IMR-90 (cell line): ENCODE measurements at regions not wholly inside any gene's neighbourhood (a gene's known extent, or its start where the extent isn't known, plus 50 kb on each side); places are given as distances from the start of the nearest gene placed in this dataset.
A peak's percentile ranks its signal among the peaks of the same experiment; 100 is the strongest.

Experiments
- ATAC-seq: fragments of 200-7000 bp; cut with Tn5 transposase; 2 replicates; pipeline ENCODE4 v1.9.1; 2020; ENCODE audit warnings: low read depth, mild to moderate bottlenecking, moderate library complexity
- BruUV-seq: library from RNA; stranded (reverse); fragments of 400-500 nt; replicated peaks from 2 replicates; lab custom pipeline; 2021; lab: Mats Ljungman, UMichigan
- CTCF ChIA-PET: fragments of 300-600 bp; formaldehyde crosslinking; extraction: SDS; loops from one replicate; lab custom pipeline; 2021; ENCODE audit warnings: antibody characterized with exemption; lab: Yijun Ruan, JAX
- POLR2A ChIA-PET: fragments of 300-600 bp; sonication (Branson Sonifier 250); formaldehyde crosslinking; loops from one replicate; lab custom pipeline; 2022; ENCODE audit warnings: antibody characterized with exemption; ENCODE audit not compliant: unreplicated experiment; lab: Charles Lee
- DNase-seq: peaks from one replicate; pipeline ENCODE4 v3.0.0; 2013
- H2AFZ ChIP-seq: replicated peaks from 2 replicates; pipeline ENCODE3; 2013; ENCODE audit warnings: low read length, mild to moderate bottlenecking; ENCODE audit not compliant: poor library complexity
- H2AK5ac ChIP-seq: 2 replicates; pipeline ENCODE4 v1.6.1; 2013; ENCODE audit warnings: low read depth, low read length, inconsistent platforms
- H2AK9ac ChIP-seq: replicated peaks from 2 replicates; pipeline ENCODE3; 2013; ENCODE audit warnings: mild to moderate bottlenecking, low read depth, low read length, moderate library complexity; ENCODE audit not compliant: poor library complexity
- H2BK120ac ChIP-seq: 2 replicates; pipeline ENCODE4 v1.6.1; 2013; ENCODE audit warnings: low read depth, low read length, inconsistent platforms
- H2BK15ac ChIP-seq: 3 replicates; pipeline ENCODE4 v1.6.1; 2013; ENCODE audit warnings: low read depth, low read length, inconsistent platforms
- H2BK20ac ChIP-seq: 2 replicates; pipeline ENCODE4 v1.6.1; 2013; ENCODE audit warnings: low read depth, mild to moderate bottlenecking, inconsistent platforms, low read length, moderate library complexity
- H2BK5ac ChIP-seq: 2 replicates; pipeline ENCODE4 v1.6.1; 2013; ENCODE audit warnings: mild to moderate bottlenecking, low read depth, low read length, inconsistent platforms; ENCODE audit not compliant: poor library complexity, severe bottlenecking
- H3K14ac ChIP-seq: replicated peaks from 2 replicates; pipeline ENCODE4 v1.6.1; 2013; ENCODE audit warnings: low read depth, low read length, inconsistent platforms
- H3K18ac ChIP-seq: 2 replicates; pipeline ENCODE4 v1.6.1; 2013; ENCODE audit warnings: low read depth, low read length, control low read depth
- H3K23ac ChIP-seq: 2 replicates; pipeline ENCODE4 v1.6.1; 2013; ENCODE audit warnings: low read depth, low read length, inconsistent platforms
- H3K27ac ChIP-seq: 2 replicates; pipeline ENCODE4 v1.5.1; 2013; ENCODE audit warnings: mild to moderate bottlenecking, control low read depth, low read length; ENCODE audit not compliant: insufficient read depth
- H3K27me3 ChIP-seq: 2 replicates; pipeline ENCODE4 v1.6.1; 2013; ENCODE audit warnings: low read length; ENCODE audit not compliant: control insufficient read depth, insufficient read depth
- H3K36me3 ChIP-seq: 2 replicates; pipeline ENCODE4 v1.6.1; 2013; ENCODE audit warnings: low read length, mixed read lengths; ENCODE audit not compliant: control insufficient read depth, insufficient read depth
- H3K4ac ChIP-seq: 2 replicates; pipeline ENCODE4 v1.6.1; 2013; ENCODE audit warnings: low read depth, low read length, inconsistent platforms
- H3K4me1 ChIP-seq: 2 replicates; pipeline ENCODE4 v1.6.1; 2013; ENCODE audit warnings: low read length, mixed read lengths; ENCODE audit not compliant: control insufficient read depth, insufficient read depth
- H3K4me2 ChIP-seq: 2 replicates; pipeline ENCODE4 v1.6.1; 2013; ENCODE audit warnings: low read depth, mild to moderate bottlenecking, control low read depth, low read length, moderate library complexity
- H3K4me3 ChIP-seq: 2 replicates; pipeline ENCODE4 v1.5.1; 2013; ENCODE audit warnings: low read depth, mild to moderate bottlenecking, control low read depth, low read length, moderate library complexity; ENCODE audit not compliant: insufficient read depth
- H3K56ac ChIP-seq: 2 replicates; pipeline ENCODE4 v1.6.1; 2013; ENCODE audit warnings: low read length, inconsistent platforms; ENCODE audit not compliant: insufficient read depth; ENCODE audit errors: extremely low read depth
- H3K79me1 ChIP-seq, 2 experiments: 2 replicates each; pipeline ENCODE4 v1.6.1; 2013; ENCODE audit warnings: low read length in 2 of 2, inconsistent platforms in 1 of 2, low read depth in 1 of 2
- H3K9ac ChIP-seq: 2 replicates; pipeline ENCODE4 v1.6.1; 2013; ENCODE audit warnings: low read depth, low read length, control low read depth
- H3K9me1 ChIP-seq: 2 replicates; pipeline ENCODE4 v1.6.1; 2013; ENCODE audit warnings: low read length, inconsistent platforms; ENCODE audit not compliant: insufficient read depth
- H3K9me3 ChIP-seq: 2 replicates; pipeline ENCODE4 v1.6.1; 2013; ENCODE audit warnings: low read length; ENCODE audit not compliant: control insufficient read depth, insufficient read depth
- H4K20me1 ChIP-seq: 2 replicates; pipeline ENCODE4 v1.6.1; 2013; ENCODE audit warnings: low read length, inconsistent platforms; ENCODE audit not compliant: insufficient read depth
- H4K5ac ChIP-seq: 2 replicates; pipeline ENCODE4 v1.6.1; 2013; ENCODE audit warnings: mild to moderate bottlenecking, low read depth, low read length, control low read depth
- H4K8ac ChIP-seq, 2 experiments: 2 replicates each; pipeline ENCODE4 v1.6.1; 2013; ENCODE audit warnings: low read depth in 2 of 2, low read length in 2 of 2, control low read depth in 1 of 2, inconsistent platforms in 1 of 2
- H4K91ac ChIP-seq: 2 replicates; pipeline ENCODE4 v1.6.1; 2013; ENCODE audit warnings: low read depth, low read length, inconsistent platforms; ENCODE audit not compliant: insufficient read depth
- CEBPB ChIP-seq: IDR thresholded peaks from 2 replicates; pipeline ENCODE4 v1.6.1; 2012; ENCODE audit warnings: low read depth, low read length, improper control_type of control experiment
- MXI1 ChIP-seq: IDR thresholded peaks from 2 replicates; pipeline ENCODE4 v1.6.1; 2012; ENCODE audit warnings: low read depth, mild to moderate bottlenecking, low read length, moderate library complexity, borderline replicate concordance
- RAD21 ChIP-seq: IDR thresholded peaks from 2 replicates; pipeline ENCODE4 v1.6.1; 2012; ENCODE audit warnings: low read length, improper control_type of control experiment
- SMC3 ChIP-seq: fragments of 150-350 bp; IDR thresholded peaks from 2 replicates; pipeline ENCODE4 v1.6.1; 2016; ENCODE audit warnings: low read depth, mild to moderate bottlenecking, antibody characterized with exemption, low read length, moderate library complexity
- dilution Hi-C: fragments of 300-500 bp; cut with HindIII; formaldehyde crosslinking; loops from one replicate; pipeline ENCODE4 v1.14.3; 2018; ENCODE audit warnings: low sequenced_read_pairs; ENCODE audit not compliant: unreplicated experiment
- in situ Hi-C: fragments of 300-500 bp; cut with MboI; formaldehyde crosslinking; loops from 3 replicates; pipeline ENCODE4 v1.14.3; 2019; ENCODE audit warnings: low sequenced_read_pairs, inconsistent platforms, mixed read lengths
- intact Hi-C: fragments of 100-400 bp; cut with micrococcal nuclease; formaldehyde crosslinking; loops from 2 replicates; pipeline ENCODE4 v1.10.0; 2022
- TF ChIP-seq, protein P1 (sequence below): conservative IDR thresholded peaks from 2 replicates; pipeline ENCODE4 v1.5.1; 2012; ENCODE audit warnings: mild to moderate bottlenecking, low read depth, low read length, improper control_type of control experiment
- TF ChIP-seq, protein P2 (sequence below): fragments of 150-350 bp; IDR thresholded peaks from 2 replicates; pipeline ENCODE4 v1.6.1; 2017; ENCODE audit warnings: mild to moderate bottlenecking, antibody characterized with exemption, low read length, low read depth

DNA sequence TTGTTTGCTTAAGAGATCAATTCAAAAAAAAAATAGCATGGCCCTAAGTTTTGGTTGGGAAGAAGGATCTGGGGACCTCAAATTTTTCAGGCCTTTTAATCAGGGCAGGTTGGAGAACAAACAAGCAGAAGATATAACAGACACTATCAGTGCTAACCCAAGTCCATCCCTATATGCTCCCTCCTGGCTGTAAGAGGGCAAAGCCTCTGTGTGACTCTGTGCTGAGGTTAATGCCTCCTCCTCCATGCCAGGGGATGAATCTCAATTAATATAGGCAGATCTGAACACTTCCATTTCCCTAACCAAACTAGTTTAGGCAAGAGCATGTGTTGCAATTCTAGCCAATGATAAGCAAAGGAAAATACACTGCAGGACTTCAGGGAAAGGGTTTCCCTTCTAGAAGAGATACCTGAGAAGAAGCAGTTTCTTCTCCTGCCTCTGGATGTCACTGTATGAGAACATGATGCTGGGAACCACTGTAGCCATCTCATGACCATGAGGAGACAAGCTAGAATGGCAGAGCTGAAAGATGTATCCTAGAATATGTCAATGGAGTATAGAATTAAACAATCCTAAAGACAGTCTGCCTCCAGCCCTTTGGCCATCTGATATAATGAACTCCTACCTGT lies 76.0 kb downstream of the CHD9NB start:
- Histone ChIP-seq H3K4me3 (no peak overlapping the region), H3K36me3 (no peaks in the 10 kb centered on the region), H2BK5ac (no peak overlapping the region), H2BK20ac (no peak overlapping the region), H3K9ac (no peak overlapping the region), H2BK120ac (no peak overlapping the region), H4K8ac (no peak overlapping the region), H3K4me1 (no peaks in the 10 kb centered on the region), H3K4ac (no peak overlapping the region), H3K27ac (no peak overlapping the region), H2AK9ac (no peak overlapping the region), H3K14ac (no peak overlapping the region), H2AFZ (no peak overlapping the region), H3K18ac (no peak overlapping the region), H3K56ac (no peak overlapping the region), H3K27me3 (no peaks in the 10 kb centered on the region), H4K20me1 (no peaks in the 10 kb centered on the region), H3K79me1 (no peaks in the 10 kb centered on the region), H3K9me1 (no peaks in the 10 kb centered on the region), H4K91ac (no peak overlapping the region), H3K23ac (no peak overlapping the region), H3K9me3 (no peaks in the 10 kb centered on the region), H3K4me2 (no peak overlapping the region), H4K5ac (no peak overlapping the region), H2BK15ac (no peak overlapping the region), H2AK5ac (no peak overlapping the region)
- CTCF ChIA-PET: interaction anchor here (0.6 to 1.9 kb wide), 3 partner anchors 9 to 533 kb away, joined by 3 to 4 read pairs (median 3); no protein-coding TSS in a partner anchor
- peak; percentile 64 for ATAC-seq
- POLR2A ChIA-PET: no interaction called here
- no TSS peak for BruUV-seq
- intact Hi-C loops (no loop called here), in situ Hi-C loops (no loop called here), dilution Hi-C loops (no loop called here)
- TF ChIP-seq MXI1: no peak
- TF ChIP-seq, protein P1, sequence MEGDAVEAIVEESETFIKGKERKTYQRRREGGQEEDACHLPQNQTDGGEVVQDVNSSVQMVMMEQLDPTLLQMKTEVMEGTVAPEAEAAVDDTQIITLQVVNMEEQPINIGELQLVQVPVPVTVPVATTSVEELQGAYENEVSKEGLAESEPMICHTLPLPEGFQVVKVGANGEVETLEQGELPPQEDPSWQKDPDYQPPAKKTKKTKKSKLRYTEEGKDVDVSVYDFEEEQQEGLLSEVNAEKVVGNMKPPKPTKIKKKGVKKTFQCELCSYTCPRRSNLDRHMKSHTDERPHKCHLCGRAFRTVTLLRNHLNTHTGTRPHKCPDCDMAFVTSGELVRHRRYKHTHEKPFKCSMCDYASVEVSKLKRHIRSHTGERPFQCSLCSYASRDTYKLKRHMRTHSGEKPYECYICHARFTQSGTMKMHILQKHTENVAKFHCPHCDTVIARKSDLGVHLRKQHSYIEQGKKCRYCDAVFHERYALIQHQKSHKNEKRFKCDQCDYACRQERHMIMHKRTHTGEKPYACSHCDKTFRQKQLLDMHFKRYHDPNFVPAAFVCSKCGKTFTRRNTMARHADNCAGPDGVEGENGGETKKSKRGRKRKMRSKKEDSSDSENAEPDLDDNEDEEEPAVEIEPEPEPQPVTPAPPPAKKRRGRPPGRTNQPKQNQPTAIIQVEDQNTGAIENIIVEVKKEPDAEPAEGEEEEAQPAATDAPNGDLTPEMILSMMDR: peak; percentile 36
- TF ChIP-seq CEBPB: no peak
- TF ChIP-seq RAD21: peak; percentile 40
- peak; percentile 18; the same call in 1 of the 2 replicates for TF ChIP-seq SMC3
- TF ChIP-seq, protein P2, sequence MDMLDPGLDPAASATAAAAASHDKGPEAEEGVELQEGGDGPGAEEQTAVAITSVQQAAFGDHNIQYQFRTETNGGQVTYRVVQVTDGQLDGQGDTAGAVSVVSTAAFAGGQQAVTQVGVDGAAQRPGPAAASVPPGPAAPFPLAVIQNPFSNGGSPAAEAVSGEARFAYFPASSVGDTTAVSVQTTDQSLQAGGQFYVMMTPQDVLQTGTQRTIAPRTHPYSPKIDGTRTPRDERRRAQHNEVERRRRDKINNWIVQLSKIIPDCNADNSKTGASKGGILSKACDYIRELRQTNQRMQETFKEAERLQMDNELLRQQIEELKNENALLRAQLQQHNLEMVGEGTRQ: no peak
- DNase-seq: peak; percentile 22
